ENCODE measurements at regions not wholly inside any gene's neighbourhood (a gene's known extent, or its start where the extent isn't known, plus 50 kb on each side); places are given as distances from the start of the nearest gene placed in this dataset.
A peak's percentile ranks its signal among the peaks of the same experiment; 100 is the strongest.

- DNase-seq (ENCODE audit: low read depth in 4 of 4, low spot score in 3 of 4), result no peak
Observed at GRCh38 chr12:53836119-53836655, 84.4 kb upstream of the CISTR start.

GRCh38 chr12:53838978-53839377 is 87.2 kb upstream of the CISTR start:
- no peak for DNase-seq (ENCODE audit: low read depth in 4 of 4, low spot score in 3 of 4)

DNA sequence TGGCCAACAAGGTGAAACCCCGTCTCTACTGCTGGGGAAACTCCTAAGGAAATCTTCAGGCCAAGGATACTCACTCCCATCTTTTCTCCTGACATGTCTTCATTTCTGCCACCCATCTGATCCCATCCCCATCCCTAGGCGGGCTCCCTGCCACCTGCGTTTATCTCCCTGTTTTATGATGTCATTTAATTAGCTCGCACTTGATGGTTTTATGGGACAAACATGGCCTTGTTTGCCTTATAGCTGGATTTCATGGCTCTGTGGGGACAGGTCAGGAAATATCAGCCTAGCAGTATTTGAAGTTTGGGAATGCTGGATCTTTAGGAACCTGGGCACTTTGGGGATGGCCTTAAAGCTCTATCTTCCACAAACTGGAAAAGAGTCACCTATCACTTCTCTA is 88.5 kb upstream of the CISTR start:
- no peak for DNase-seq (ENCODE audit: low read depth in 4 of 4, low spot score in 3 of 4)

DNA sequence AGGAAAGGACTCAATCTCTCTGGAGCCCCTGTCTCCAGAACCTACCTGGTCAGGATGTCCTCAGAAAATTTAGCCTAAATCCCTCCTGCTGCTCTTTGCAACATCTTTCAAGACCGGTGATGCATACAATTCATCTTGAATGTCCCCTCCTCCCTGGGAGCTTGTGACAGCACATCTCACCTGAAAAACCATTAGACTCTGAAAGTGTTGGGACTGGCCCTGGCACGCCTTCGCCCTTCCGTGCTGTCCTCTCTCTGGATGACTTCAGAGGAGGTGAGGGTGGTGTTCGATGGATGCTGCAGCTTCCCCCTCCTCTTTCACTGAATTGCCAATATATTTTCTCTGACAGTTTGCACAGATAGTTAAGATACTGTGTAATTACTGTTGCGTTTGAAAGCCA is 90.9 kb upstream of the CISTR start:
- DNase-seq (ENCODE audit: low read depth in 4 of 4, low spot score in 3 of 4), result no peak

DNA sequence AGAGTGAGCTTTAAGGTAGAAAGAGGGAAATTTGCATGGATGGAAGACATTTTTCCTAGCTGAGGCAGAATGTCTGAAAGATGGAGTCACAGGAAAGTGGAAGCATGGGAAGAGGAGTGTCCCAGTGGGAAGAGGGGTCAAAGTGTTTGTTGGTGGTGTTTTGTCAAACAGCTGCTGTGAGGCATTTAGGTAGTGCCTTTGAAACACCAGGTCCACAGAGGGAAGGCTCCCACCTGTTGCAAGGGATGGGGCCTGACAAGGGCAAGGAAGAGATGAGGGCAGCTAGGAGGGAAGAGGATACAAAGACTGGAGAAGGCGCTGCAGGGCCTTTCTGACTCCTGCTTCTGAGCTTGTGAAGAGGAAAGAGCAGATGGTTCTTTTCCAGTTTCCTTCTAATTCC is 91.8 kb upstream of the CISTR start:
- DNase-seq (ENCODE audit: low read depth in 4 of 4, low spot score in 3 of 4), result no peak

DNA sequence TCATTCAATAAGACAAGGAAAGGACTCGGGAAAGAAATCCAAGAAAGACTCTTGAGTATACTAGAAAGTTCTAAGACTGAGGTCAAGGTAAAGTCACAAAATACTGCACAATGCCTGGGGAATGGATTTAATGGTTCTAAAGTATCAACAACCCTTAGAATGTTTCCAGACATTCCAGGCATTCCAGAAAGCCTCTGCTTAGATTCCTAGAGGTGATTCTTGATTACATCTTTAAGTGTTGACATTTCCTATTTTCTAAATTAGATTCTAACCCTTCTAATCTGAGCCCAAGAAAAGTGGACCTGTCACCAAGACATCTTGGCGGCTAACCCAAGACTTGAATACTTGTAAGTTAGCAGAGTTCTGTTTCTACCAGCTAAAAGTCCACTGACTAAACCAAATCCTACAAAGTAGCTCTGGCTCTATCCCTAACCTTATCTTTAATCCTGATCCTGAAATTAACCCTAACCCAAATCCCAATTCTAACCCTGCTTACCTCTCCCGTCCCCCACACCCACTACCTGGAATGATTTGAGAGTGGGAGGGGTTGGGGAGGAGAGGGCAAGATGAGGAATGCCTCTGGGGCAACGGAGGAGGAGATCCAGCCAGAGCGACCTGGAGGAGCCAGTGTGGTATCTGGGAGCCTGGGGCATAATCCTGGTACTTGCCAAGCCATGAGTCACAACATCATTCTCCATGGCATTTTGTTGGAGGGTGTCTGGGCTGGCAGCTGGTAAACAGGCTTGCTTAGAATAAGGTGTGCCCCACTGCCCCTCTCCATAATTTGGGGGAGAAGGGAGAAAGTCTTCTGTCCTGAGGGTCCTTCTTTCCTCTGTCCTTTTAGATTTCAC is 93.4 kb upstream of the HOXC13 start:
- DNase-seq (ENCODE audit: low read depth in 4 of 4, low spot score in 3 of 4), result no peak

DNA sequence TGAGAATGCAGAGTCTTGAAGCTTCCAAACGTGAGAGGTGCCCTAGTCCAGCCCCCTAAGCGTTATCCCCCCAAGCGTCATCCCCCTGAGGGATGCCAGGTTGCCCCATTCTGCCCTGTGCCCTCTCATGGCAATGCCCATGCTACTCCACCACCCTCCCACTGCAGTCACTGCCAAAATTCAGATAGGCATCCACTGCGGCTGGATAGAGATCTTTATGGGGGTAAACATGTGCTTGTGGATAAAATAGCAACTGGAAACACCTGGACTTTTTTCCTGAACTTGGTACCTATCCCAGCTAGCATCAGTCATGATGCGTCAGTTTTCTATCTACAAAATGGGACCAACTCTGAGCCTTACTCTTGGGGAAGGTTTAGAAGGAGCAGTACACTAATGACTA is 92.7 kb upstream of the HOXC13 start:
- no peak for DNase-seq (ENCODE audit: low read depth in 4 of 4, low spot score in 3 of 4)

DNA sequence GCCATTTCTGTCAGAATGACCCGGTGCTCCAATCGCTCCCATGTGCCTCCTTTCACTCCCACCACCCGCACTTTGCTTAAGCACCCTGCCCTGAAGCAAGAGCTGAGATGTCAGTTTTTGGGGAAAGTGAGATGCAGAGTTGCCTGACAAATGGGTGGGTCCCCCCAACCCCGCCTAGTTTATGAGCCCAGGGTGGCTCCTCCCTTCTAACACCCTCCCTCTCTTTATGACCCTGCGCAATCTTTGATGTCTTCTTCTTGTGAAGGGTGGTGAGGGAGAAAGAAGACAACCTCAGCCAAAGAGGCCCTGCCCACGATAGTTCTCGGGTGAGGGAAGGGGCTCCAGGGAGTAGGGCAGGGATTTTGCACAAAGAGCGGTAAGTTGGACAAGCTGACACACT is 89.5 kb upstream of the HOXC13 start:
- no peak for DNase-seq (ENCODE audit: low read depth in 4 of 4, low spot score in 3 of 4)

- no peak for DNase-seq (ENCODE audit: low read depth in 4 of 4, low spot score in 3 of 4)
Observed at GRCh38 chr12:53849656-53850055, 89.0 kb upstream of the HOXC13 start.

GRCh38 chr12:53852061-53852460 is 86.6 kb upstream of the HOXC13 start:
- no peak for DNase-seq (ENCODE audit: low read depth in 4 of 4, low spot score in 3 of 4)

- DNase-seq (ENCODE audit: low read depth in 4 of 4, low spot score in 3 of 4), result no peak
Observed at GRCh38 chr12:53852992-53853391, 85.6 kb upstream of the HOXC13 start.

- DNase-seq (ENCODE audit: low read depth in 4 of 4, low spot score in 3 of 4), result no peak
Observed at GRCh38 chr12:53854701-53855316, 83.8 kb upstream of the HOXC13 start.

GRCh38 chr12:53856132-53856531 is 82.5 kb upstream of the HOXC13 start:
- DNase-seq (ENCODE audit: low read depth in 4 of 4, low spot score in 3 of 4), result no peak

DNA sequence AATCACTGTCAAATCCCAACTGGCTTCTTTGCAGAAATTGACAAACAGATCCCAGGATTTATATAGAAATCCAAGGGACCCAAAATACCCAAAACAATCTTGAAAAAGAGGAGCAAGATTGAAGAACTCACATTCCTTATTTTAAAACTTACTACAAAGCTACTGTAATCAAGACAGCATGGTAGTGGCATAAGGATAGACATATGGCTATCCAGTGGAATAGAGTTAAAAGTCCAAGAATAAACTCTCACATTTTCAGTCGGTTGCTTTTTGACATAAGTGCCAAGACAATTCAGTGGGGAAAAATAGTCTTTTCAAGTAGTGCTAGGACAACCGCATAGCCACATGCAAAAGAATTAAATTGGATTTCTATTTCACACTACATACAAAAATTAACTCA is 81.0 kb upstream of the HOXC13 start:
- DNase-seq (ENCODE audit: low read depth in 4 of 4, low spot score in 3 of 4), result no peak

GRCh38 chr12:53860426-53861345 is 77.9 kb upstream of the HOXC13 start:
- no peak for DNase-seq (ENCODE audit: low read depth in 4 of 4, low spot score in 3 of 4)

DNA sequence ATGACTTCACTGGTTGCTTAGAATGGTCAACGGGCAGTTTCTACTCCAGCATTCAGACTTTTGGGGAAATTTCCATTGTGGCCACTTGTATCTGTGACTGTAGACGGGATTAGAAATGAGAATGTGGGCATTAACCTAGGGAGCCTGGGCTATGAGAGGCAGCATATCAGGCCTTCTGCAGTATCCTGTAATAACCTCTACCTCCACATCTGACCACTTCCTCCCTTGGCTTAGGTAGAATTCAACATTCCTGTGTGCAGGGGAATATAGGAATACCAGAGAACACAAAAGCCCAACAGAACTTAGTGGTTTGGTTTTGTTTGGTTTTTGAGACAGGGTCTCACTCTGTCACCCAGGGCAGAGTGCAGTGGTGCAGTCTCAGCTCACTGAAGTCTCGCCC is 76.4 kb upstream of the HOXC13 start:
- DNase-seq (ENCODE audit: low read depth in 4 of 4, low spot score in 3 of 4), result no peak

- no peak for DNase-seq (ENCODE audit: low read depth in 4 of 4, low spot score in 3 of 4)
Observed at GRCh38 chr12:53862831-53863230, 75.8 kb upstream of the HOXC13 start.

DNA sequence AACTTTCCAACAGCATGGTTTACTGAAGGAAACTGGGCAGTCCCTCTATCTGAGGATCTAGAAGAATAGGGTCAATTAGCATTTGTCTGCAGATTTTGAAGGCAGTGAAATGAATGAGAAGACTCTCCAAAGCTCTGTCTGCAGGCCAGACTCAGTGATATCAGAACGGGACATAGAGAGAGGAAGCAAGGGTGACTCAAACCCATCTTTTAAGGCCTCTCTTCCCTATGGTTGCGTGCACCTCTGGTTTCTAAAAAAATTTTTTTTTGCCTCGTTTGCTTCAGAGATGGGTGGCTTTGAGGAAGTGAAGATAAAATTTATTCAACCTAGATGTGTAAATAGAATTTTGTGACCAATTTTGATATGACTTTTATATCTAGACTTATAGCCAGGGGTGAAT is 71.9 kb upstream of the HOXC13 start:
- no peak for DNase-seq (ENCODE audit: low read depth in 4 of 4, low spot score in 3 of 4)

GRCh38 chr12:53867216-53868012 is 71.2 kb upstream of the HOXC13 start:
- DNase-seq (ENCODE audit: low read depth in 4 of 4, low spot score in 3 of 4), result no peak

DNA sequence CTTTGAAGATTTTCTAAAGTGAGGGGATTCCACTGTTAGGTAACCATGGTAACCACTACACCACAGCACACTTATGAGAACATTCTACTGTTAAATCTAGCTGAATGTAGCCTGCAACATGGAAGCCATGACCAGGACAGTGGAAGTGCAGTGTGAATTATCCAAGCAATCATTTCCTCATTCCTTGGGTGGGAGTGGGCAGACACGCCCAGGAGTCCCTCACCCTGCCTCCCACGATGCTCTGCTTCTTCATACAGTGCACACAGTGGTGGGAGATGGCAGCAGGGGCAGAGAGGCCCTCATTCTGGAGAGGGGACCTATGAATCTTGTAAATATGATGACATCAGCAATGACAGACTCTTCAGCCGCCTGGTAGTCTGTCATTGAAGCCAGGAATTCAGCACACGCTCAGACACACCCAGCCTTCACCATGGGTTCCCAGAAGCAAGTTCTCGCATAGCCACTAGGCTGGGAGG is 70.1 kb upstream of the HOXC13 start:
- DNase-seq (ENCODE audit: low read depth in 4 of 4, low spot score in 3 of 4), result peak in 1 of 4 donors; percentile 26
